ENCODE measurements at regions not wholly inside any gene's neighbourhood (a gene's known extent, or its start where the extent isn't known, plus 50 kb on each side); places are given as distances from the start of the nearest gene placed in this dataset.

GRCh38 chr7:47093320-47094234 is 488.3 kb downstream of the TNS3 start:
- Histone ChIP-seq H4K20me1 (ENCODE audit: control insufficient read depth, insufficient read depth, low read length, poor library complexity, severe bottlenecking) (no peaks in the 10 kb centered on the region), H2AFZ (ENCODE audit: insufficient read depth, low read depth, low read length, poor library complexity, severe bottlenecking) (no peak overlapping the region), H3K79me2 (ENCODE audit: control insufficient read depth, insufficient read depth, low read length) (no peaks in the 10 kb centered on the region), H3K27ac (ENCODE audit: low read length in 2 of 2) (no peak overlapping the region), H3K9ac (ENCODE audit: low read length) (no peak overlapping the region), H3K36me3 (replicated peaks in 1 of 2; ENCODE audit: control extremely low read depth in 1 of 2, control insufficient read depth in 1 of 2, extremely low read depth in 1 of 2, insufficient read depth in 2 of 2, low read length in 1 of 2) (no peaks in the 10 kb centered on the region), H3K4me2 (replicated peaks; ENCODE audit: low read depth, low read length, poor library complexity, severe bottlenecking) (no peak overlapping the region), H3K4me3 (ENCODE audit: control extremely low read depth in 1 of 5, extremely low read depth in 1 of 5, insufficient read depth in 1 of 5, low read depth in 2 of 5, low read length in 4 of 5) (no peak overlapping the region), H3K27me3 (replicated peaks in 1 of 4; ENCODE audit: control extremely low read depth in 1 of 4, control insufficient read depth in 3 of 4, insufficient read depth in 4 of 4, low read length in 3 of 4) (no peaks in the 10 kb centered on the region), H3K9me3 (ENCODE audit: control extremely low read depth in 1 of 3, control insufficient read depth in 2 of 3, insufficient read depth in 1 of 3, low read length in 2 of 3) (no peaks in the 10 kb centered on the region), H3K4me1 (ENCODE audit: control insufficient read depth in 2 of 2, insufficient read depth in 2 of 2, low read length in 2 of 2) (peaks cover 0 to 6% of the 10 kb centered on the region in 2 donors)
- H3K27ac Mint-ChIP-seq = no peak overlapping the region
- no peak for TF ChIP-seq CTCF (IDR thresholded peaks at IDR 0.05)
- no peaks in the 10 kb centered on the region for H3K4me1 Mint-ChIP-seq
- intact Hi-C loops (cut with micrococcal nuclease) = no loop called here
- H3K27me3 Mint-ChIP-seq = peaks cover 8% of the 10 kb centered on the region
- H3K4me3 Mint-ChIP-seq = no peak overlapping the region
- ChIA-PET CTCF (interaction anchor here (1.3 kb wide), 1 partner anchor 10 kb away, joined by 3 read pairs; no protein-coding TSS in a partner anchor), POLR2A (no interaction called here)
- no peak for DNase-seq
- 94% methylated on average over 3 of the region's 7 CpGs for WGBS (ENCODE audit: insufficient coverage)
- no peak for ATAC-seq (ENCODE audit: low read depth)
- no peaks in the 10 kb centered on the region for H3K9me3 Mint-ChIP-seq (ENCODE audit: insufficient read depth)

GRCh38 chr7:47092336-47092735 is 489.6 kb downstream of the TNS3 start:
- Mint-ChIP-seq H3K9me3 (ENCODE audit: insufficient read depth) (no peaks in the 10 kb centered on the region), H3K4me3 (no peak overlapping the region), H3K27ac (no peak overlapping the region), H3K4me1 (no peaks in the 10 kb centered on the region), H3K27me3 (peaks cover 8% of the 10 kb centered on the region)
- H3K4me2 ChIP-seq (replicated peaks; ENCODE audit: low read depth, low read length, poor library complexity, severe bottlenecking) = no peak overlapping the region
- no peaks in the 10 kb centered on the region for H3K27me3 ChIP-seq (replicated peaks in 1 of 4; ENCODE audit: control extremely low read depth in 1 of 4, control insufficient read depth in 3 of 4, insufficient read depth in 4 of 4, low read length in 3 of 4)
- ATAC-seq (ENCODE audit: low read depth) (no peak), DNase-seq (no peak)
- no peaks in the 10 kb centered on the region for H3K36me3 ChIP-seq (replicated peaks in 1 of 2; ENCODE audit: control extremely low read depth in 1 of 2, control insufficient read depth in 1 of 2, extremely low read depth in 1 of 2, insufficient read depth in 2 of 2, low read length in 1 of 2)
- no peaks in the 10 kb centered on the region for H4K20me1 ChIP-seq (ENCODE audit: control insufficient read depth, insufficient read depth, low read length, poor library complexity, severe bottlenecking)
- no peak overlapping the region for H3K9ac ChIP-seq (ENCODE audit: low read length)
- ChIA-PET CTCF (interaction anchor here (0.7 kb wide), 1 partner anchor 13 kb away, joined by 4 read pairs; no protein-coding TSS in a partner anchor), POLR2A (no interaction called here)
- H3K4me3 ChIP-seq (ENCODE audit: control extremely low read depth in 1 of 5, extremely low read depth in 1 of 5, insufficient read depth in 1 of 5, low read depth in 2 of 5, low read length in 4 of 5) = no peak overlapping the region
- no peaks in the 10 kb centered on the region for H3K79me2 ChIP-seq (ENCODE audit: control insufficient read depth, insufficient read depth, low read length)
- H2AFZ ChIP-seq (ENCODE audit: insufficient read depth, low read depth, low read length, poor library complexity, severe bottlenecking) = no peak overlapping the region
- TF ChIP-seq EZH2 (IDR thresholded peaks at IDR 0.05; ENCODE audit: borderline replicate concordance, insufficient read depth, low read depth, low read length, poor library complexity, severe bottlenecking) (no peak), CTCF (IDR thresholded peaks at IDR 0.05) (no peak)
- intact Hi-C loops (cut with micrococcal nuclease) = no loop called here
- H3K4me1 ChIP-seq (ENCODE audit: control insufficient read depth in 2 of 2, insufficient read depth in 2 of 2, low read length in 2 of 2) = peaks cover 0 to 6% of the 10 kb centered on the region in 2 donors
- H3K27ac ChIP-seq (ENCODE audit: low read length in 2 of 2) = no peak overlapping the region
- no peaks in the 10 kb centered on the region for H3K9me3 ChIP-seq (ENCODE audit: control extremely low read depth in 1 of 3, control insufficient read depth in 2 of 3, insufficient read depth in 1 of 3, low read length in 2 of 3)
